HEK293 (cell line): ENCODE measurements at regions not wholly inside any gene's neighbourhood (a gene's known extent, or its start where the extent isn't known, plus 50 kb on each side); places are given as distances from the start of the nearest gene placed in this dataset.

ENCODE experiments used
- CTCF ChIP-seq: fragments of 450-650 bp; formaldehyde crosslinking; IDR thresholded peaks from 2 replicates; pipeline ENCODE4 v1.5.1; 2016; ENCODE audit warnings: missing biosample characterization, missing genetic modification characterization
- TF ChIP-seq, protein P1 (sequence below): fragments of 450-650 bp; formaldehyde crosslinking; IDR thresholded peaks from 2 replicates; pipeline ENCODE4 v1.5.1; 2017; ENCODE audit warnings: missing biosample characterization, missing genetic modification characterization

GRCh38 chr1:81499487-81499886, 301.2 kb upstream of the ADGRL2 start:
- no peak for TF ChIP-seq CTCF (tag by site-specific recombination)
- TF ChIP-seq, protein P1, sequence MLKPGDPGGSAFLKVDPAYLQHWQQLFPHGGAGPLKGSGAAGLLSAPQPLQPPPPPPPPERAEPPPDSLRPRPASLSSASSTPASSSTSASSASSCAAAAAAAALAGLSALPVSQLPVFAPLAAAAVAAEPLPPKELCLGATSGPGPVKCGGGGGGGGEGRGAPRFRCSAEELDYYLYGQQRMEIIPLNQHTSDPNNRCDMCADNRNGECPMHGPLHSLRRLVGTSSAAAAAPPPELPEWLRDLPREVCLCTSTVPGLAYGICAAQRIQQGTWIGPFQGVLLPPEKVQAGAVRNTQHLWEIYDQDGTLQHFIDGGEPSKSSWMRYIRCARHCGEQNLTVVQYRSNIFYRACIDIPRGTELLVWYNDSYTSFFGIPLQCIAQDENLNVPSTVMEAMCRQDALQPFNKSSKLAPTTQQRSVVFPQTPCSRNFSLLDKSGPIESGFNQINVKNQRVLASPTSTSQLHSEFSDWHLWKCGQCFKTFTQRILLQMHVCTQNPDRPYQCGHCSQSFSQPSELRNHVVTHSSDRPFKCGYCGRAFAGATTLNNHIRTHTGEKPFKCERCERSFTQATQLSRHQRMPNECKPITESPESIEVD (tag by site-specific recombination) = no peak
